IMR-90 (cell line): ENCODE measurements at regions not wholly inside any gene's neighbourhood (a gene's known extent, or its start where the extent isn't known, plus 50 kb on each side); places are given as distances from the start of the nearest gene placed in this dataset.

Source experiments
- ATAC-seq: fragments of 200-7000 bp; cut with Tn5 transposase; 2 replicates; pipeline ENCODE4 v1.9.1; 2020; ENCODE audit warnings: low read depth, mild to moderate bottlenecking, moderate library complexity
- BruUV-seq: library from RNA; stranded (reverse); fragments of 400-500 nt; replicated peaks from 2 replicates; lab custom pipeline; 2021; lab: Mats Ljungman, UMichigan
- CTCF ChIA-PET: fragments of 300-600 bp; formaldehyde crosslinking; extraction: SDS; loops from one replicate; lab custom pipeline; 2021; ENCODE audit warnings: antibody characterized with exemption; lab: Yijun Ruan, JAX
- POLR2A ChIA-PET: fragments of 300-600 bp; sonication (Branson Sonifier 250); formaldehyde crosslinking; loops from one replicate; lab custom pipeline; 2022; ENCODE audit warnings: antibody characterized with exemption; ENCODE audit not compliant: unreplicated experiment; lab: Charles Lee
- DNase-seq: peaks from one replicate; pipeline ENCODE4 v3.0.0; 2013
- H2AFZ ChIP-seq: replicated peaks from 2 replicates; pipeline ENCODE3; 2013; ENCODE audit warnings: low read length, mild to moderate bottlenecking; ENCODE audit not compliant: poor library complexity
- H2AK5ac ChIP-seq: 2 replicates; pipeline ENCODE4 v1.6.1; 2013; ENCODE audit warnings: low read depth, low read length, inconsistent platforms
- H2AK9ac ChIP-seq: replicated peaks from 2 replicates; pipeline ENCODE3; 2013; ENCODE audit warnings: mild to moderate bottlenecking, low read depth, low read length, moderate library complexity; ENCODE audit not compliant: poor library complexity
- H2BK120ac ChIP-seq: 2 replicates; pipeline ENCODE4 v1.6.1; 2013; ENCODE audit warnings: low read depth, low read length, inconsistent platforms
- H2BK15ac ChIP-seq: 3 replicates; pipeline ENCODE4 v1.6.1; 2013; ENCODE audit warnings: low read depth, low read length, inconsistent platforms
- H2BK20ac ChIP-seq: 2 replicates; pipeline ENCODE4 v1.6.1; 2013; ENCODE audit warnings: low read depth, mild to moderate bottlenecking, inconsistent platforms, low read length, moderate library complexity
- H2BK5ac ChIP-seq: 2 replicates; pipeline ENCODE4 v1.6.1; 2013; ENCODE audit warnings: mild to moderate bottlenecking, low read depth, low read length, inconsistent platforms; ENCODE audit not compliant: poor library complexity, severe bottlenecking
- H3K14ac ChIP-seq: replicated peaks from 2 replicates; pipeline ENCODE4 v1.6.1; 2013; ENCODE audit warnings: low read depth, low read length, inconsistent platforms
- H3K18ac ChIP-seq: 2 replicates; pipeline ENCODE4 v1.6.1; 2013; ENCODE audit warnings: low read depth, low read length, control low read depth
- H3K23ac ChIP-seq: 2 replicates; pipeline ENCODE4 v1.6.1; 2013; ENCODE audit warnings: low read depth, low read length, inconsistent platforms
- H3K27ac ChIP-seq: 2 replicates; pipeline ENCODE4 v1.5.1; 2013; ENCODE audit warnings: mild to moderate bottlenecking, control low read depth, low read length; ENCODE audit not compliant: insufficient read depth
- H3K27me3 ChIP-seq: 2 replicates; pipeline ENCODE4 v1.6.1; 2013; ENCODE audit warnings: low read length; ENCODE audit not compliant: control insufficient read depth, insufficient read depth
- H3K36me3 ChIP-seq: 2 replicates; pipeline ENCODE4 v1.6.1; 2013; ENCODE audit warnings: low read length, mixed read lengths; ENCODE audit not compliant: control insufficient read depth, insufficient read depth
- H3K4ac ChIP-seq: 2 replicates; pipeline ENCODE4 v1.6.1; 2013; ENCODE audit warnings: low read depth, low read length, inconsistent platforms
- H3K4me1 ChIP-seq: 2 replicates; pipeline ENCODE4 v1.6.1; 2013; ENCODE audit warnings: low read length, mixed read lengths; ENCODE audit not compliant: control insufficient read depth, insufficient read depth
- H3K4me2 ChIP-seq: 2 replicates; pipeline ENCODE4 v1.6.1; 2013; ENCODE audit warnings: low read depth, mild to moderate bottlenecking, control low read depth, low read length, moderate library complexity
- H3K4me3 ChIP-seq: 2 replicates; pipeline ENCODE4 v1.5.1; 2013; ENCODE audit warnings: low read depth, mild to moderate bottlenecking, control low read depth, low read length, moderate library complexity; ENCODE audit not compliant: insufficient read depth
- H3K56ac ChIP-seq: 2 replicates; pipeline ENCODE4 v1.6.1; 2013; ENCODE audit warnings: low read length, inconsistent platforms; ENCODE audit not compliant: insufficient read depth; ENCODE audit errors: extremely low read depth
- H3K79me1 ChIP-seq, 2 experiments: 2 replicates each; pipeline ENCODE4 v1.6.1; 2013; ENCODE audit warnings: low read length in 2 of 2, inconsistent platforms in 1 of 2, low read depth in 1 of 2
- H3K9ac ChIP-seq: 2 replicates; pipeline ENCODE4 v1.6.1; 2013; ENCODE audit warnings: low read depth, low read length, control low read depth
- H3K9me1 ChIP-seq: 2 replicates; pipeline ENCODE4 v1.6.1; 2013; ENCODE audit warnings: low read length, inconsistent platforms; ENCODE audit not compliant: insufficient read depth
- H3K9me3 ChIP-seq: 2 replicates; pipeline ENCODE4 v1.6.1; 2013; ENCODE audit warnings: low read length; ENCODE audit not compliant: control insufficient read depth, insufficient read depth
- H4K20me1 ChIP-seq: 2 replicates; pipeline ENCODE4 v1.6.1; 2013; ENCODE audit warnings: low read length, inconsistent platforms; ENCODE audit not compliant: insufficient read depth
- H4K5ac ChIP-seq: 2 replicates; pipeline ENCODE4 v1.6.1; 2013; ENCODE audit warnings: mild to moderate bottlenecking, low read depth, low read length, control low read depth
- H4K8ac ChIP-seq, 2 experiments: 2 replicates each; pipeline ENCODE4 v1.6.1; 2013; ENCODE audit warnings: low read depth in 2 of 2, low read length in 2 of 2, control low read depth in 1 of 2, inconsistent platforms in 1 of 2
- H4K91ac ChIP-seq: 2 replicates; pipeline ENCODE4 v1.6.1; 2013; ENCODE audit warnings: low read depth, low read length, inconsistent platforms; ENCODE audit not compliant: insufficient read depth
- FOS ChIP-seq: fragments of 150-350 bp; IDR thresholded peaks from 2 replicates; pipeline ENCODE4 v1.6.1; 2016; ENCODE audit warnings: low read depth, low read length
- MAFK ChIP-seq: IDR thresholded peaks from 2 replicates; pipeline ENCODE4 v1.6.1; 2012; ENCODE audit warnings: low read depth, low read length, improper control_type of control experiment
- MAZ ChIP-seq: IDR thresholded peaks from 2 replicates; pipeline ENCODE4 v1.6.1; 2012; ENCODE audit warnings: low read depth, mild to moderate bottlenecking, low read length, improper control_type of control experiment, moderate library complexity, borderline replicate concordance
- USF2 ChIP-seq: fragments of 150-350 bp; IDR thresholded peaks from 2 replicates; pipeline ENCODE4 v1.6.1; 2017; ENCODE audit warnings: mild to moderate bottlenecking, antibody characterized with exemption, low read length, low read depth
- WGBS, 2 experiments: methylation state at CpG; one replicate each; pipeline versions ENCODE4 v1.1.5 to v1.1.7; 2013; ENCODE audit warnings: missing lambda C conversion rate in 2 of 2; ENCODE audit not compliant: insufficient read length in 1 of 2; ENCODE audit errors: extremely low coverage in 2 of 2; 5-methylcytosine and 5-hydroxymethylcytosine counted together
- dilution Hi-C: fragments of 300-500 bp; cut with HindIII; formaldehyde crosslinking; loops from one replicate; pipeline ENCODE4 v1.14.3; 2018; ENCODE audit warnings: low sequenced_read_pairs; ENCODE audit not compliant: unreplicated experiment
- in situ Hi-C: fragments of 300-500 bp; cut with MboI; formaldehyde crosslinking; loops from 3 replicates; pipeline ENCODE4 v1.14.3; 2019; ENCODE audit warnings: low sequenced_read_pairs, inconsistent platforms, mixed read lengths
- intact Hi-C: fragments of 100-400 bp; cut with micrococcal nuclease; formaldehyde crosslinking; loops from 2 replicates; pipeline ENCODE4 v1.10.0; 2022

- no peaks in the 10 kb centered on the region for H3K27me3 ChIP-seq
- no peak overlapping the region for H3K4me3 ChIP-seq
- intact Hi-C loops (no loop called here), dilution Hi-C loops (no loop called here), in situ Hi-C loops (no loop called here)
- no peak overlapping the region for H4K5ac ChIP-seq
- no TSS peak for BruUV-seq
- H3K18ac ChIP-seq: no peak overlapping the region
- H2BK15ac ChIP-seq: no peak overlapping the region; the same call in 2 of the 3 replicates
- no peak overlapping the region for H2BK120ac ChIP-seq
- H4K8ac ChIP-seq: no peak overlapping the region
- H3K36me3 ChIP-seq: peaks cover 2% of the 10 kb centered on the region; the same call in 1 of the 2 replicates
- no peak overlapping the region for H3K27ac ChIP-seq
- H4K20me1 ChIP-seq: no peaks in the 10 kb centered on the region; the same call in 1 of the 2 replicates
- H2AFZ ChIP-seq: no peak overlapping the region
- no peak overlapping the region for H2AK9ac ChIP-seq
- no peak overlapping the region for H2BK5ac ChIP-seq
- peaks cover 3% of the 10 kb centered on the region; the same call in 1 of the 2 replicates for H3K9me1 ChIP-seq
- no peak overlapping the region for H3K56ac ChIP-seq
- ATAC-seq: no peak
- peaks cover 15 to 46% of the 10 kb centered on the region in 2 experiments for H3K79me1 ChIP-seq
- CTCF ChIA-PET: no interaction called here
- no peak overlapping the region for H3K14ac ChIP-seq
- H3K4ac ChIP-seq: no peak overlapping the region
- no peak overlapping the region for H4K91ac ChIP-seq
- H2BK20ac ChIP-seq: no peak overlapping the region
- POLR2A ChIA-PET: no interaction called here
- peak; percentile 57 for TF ChIP-seq MAFK
- TF ChIP-seq MAZ: no peak
- no peak for TF ChIP-seq FOS
- TF ChIP-seq USF2: no peak
- H3K4me1 ChIP-seq: no peaks in the 10 kb centered on the region; the same call in 1 of the 2 replicates
- no peak overlapping the region for H3K23ac ChIP-seq
- no peak overlapping the region for H2AK5ac ChIP-seq
- no CpG with 5 or more reads among the region's 6 CpGs for WGBS, 2 experiments
- no peak overlapping the region for H3K9ac ChIP-seq
- H3K4me2 ChIP-seq: no peak overlapping the region
- H3K9me3 ChIP-seq: no peaks in the 10 kb centered on the region
- no peak for DNase-seq
These were observed 138.0 kb downstream of the HAUS1 start for GRCh38 chr18:46242183-46242582.
